NAMALWA (cell line): ENCODE measurements at regions not wholly inside any gene's neighbourhood (a gene's known extent, or its start where the extent isn't known, plus 50 kb on each side); places are given as distances from the start of the nearest gene placed in this dataset.
"Not testable (repeated sequence)": the region's sequence is repeated elsewhere in the genome, so short reads cannot be mapped to it uniquely, and the experiment has no call there.

Experiments
- DNase-seq: peaks from one replicate; pipeline ENCODE4 v3.0.0-alpha.2; 2015; ENCODE audit warnings: low spot score

- no peak for DNase-seq
Measured at GRCh38 chr14:55979096-55979495, 139.1 kb upstream of the PELI2 start.

GRCh38 chr14:55979781-55980180 lies 138.4 kb upstream of the PELI2 start:
- DNase-seq = no peak

DNA sequence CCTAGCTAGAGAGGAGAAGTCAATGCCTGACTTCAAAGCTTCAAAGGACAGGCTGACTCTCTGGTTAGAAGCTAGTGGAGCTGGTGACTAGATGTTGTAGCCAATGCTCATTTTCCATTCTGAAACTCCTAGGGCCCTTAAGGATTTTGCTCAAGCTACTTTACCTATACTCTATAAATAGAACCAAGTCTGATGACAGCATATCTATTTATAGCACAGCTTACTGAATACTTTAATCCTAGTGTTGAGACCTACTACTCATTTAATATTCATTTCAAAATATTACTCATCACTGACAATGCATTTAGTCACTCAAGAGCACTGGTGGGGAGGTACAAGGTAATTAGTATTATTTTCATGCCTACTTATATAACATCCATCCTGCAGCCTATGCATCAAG lies 137.2 kb upstream of the PELI2 start:
- no peak for DNase-seq

DNA sequence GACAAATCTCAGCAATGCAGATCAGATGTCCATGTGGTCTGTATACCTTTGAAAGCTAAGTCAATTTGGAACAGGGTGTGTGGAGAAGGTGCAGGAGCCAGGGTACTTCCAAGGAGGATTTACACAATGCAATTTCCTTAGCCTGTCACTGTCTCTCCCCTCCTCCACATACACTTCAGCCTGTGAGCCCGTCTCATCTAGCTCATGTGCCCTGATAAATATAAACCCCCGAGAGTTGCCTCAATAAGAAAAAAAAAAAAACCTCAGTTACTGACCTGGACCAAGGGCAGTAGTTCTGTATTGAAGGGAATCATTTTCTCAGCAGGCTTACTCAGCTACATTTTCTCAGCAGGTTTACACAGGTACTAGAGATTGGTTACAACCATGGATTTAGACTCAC lies 132.1 kb upstream of the PELI2 start:
- no peak for DNase-seq

GRCh38 chr14:56000846-56001245 lies 117.4 kb upstream of the PELI2 start:
- no peak for DNase-seq

- no peak for DNase-seq
Measured at GRCh38 chr14:56002342-56002741, 115.9 kb upstream of the PELI2 start.

GRCh38 chr14:56002876-56003625 lies 115.2 kb upstream of the PELI2 start:
- DNase-seq = no peak

GRCh38 chr14:56004323-56004722 lies 113.9 kb upstream of the PELI2 start:
- DNase-seq = no peak

DNA sequence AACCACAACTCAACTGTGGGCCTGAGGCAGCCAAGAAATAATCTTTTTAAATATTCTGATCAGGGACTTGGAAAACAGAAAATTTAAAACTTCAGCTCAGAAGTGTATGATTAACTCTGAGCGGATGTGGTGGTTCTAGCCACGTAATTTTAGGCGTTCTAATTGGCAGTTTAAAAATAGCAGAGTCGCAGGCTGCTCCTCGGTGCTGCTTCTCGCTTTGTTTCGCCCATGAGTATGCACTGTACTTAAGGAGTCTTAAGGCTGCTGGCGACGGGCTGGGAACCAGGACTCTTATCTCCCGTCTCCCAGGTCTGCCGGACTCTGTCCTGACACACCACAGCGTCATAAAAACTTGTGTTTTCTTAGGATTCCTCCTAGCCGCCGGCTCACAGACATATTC lies 113.4 kb upstream of the PELI2 start:
- DNase-seq = no peak

- no peak for DNase-seq
Measured at GRCh38 chr14:56005191-56006053, 112.8 kb upstream of the PELI2 start.

DNA sequence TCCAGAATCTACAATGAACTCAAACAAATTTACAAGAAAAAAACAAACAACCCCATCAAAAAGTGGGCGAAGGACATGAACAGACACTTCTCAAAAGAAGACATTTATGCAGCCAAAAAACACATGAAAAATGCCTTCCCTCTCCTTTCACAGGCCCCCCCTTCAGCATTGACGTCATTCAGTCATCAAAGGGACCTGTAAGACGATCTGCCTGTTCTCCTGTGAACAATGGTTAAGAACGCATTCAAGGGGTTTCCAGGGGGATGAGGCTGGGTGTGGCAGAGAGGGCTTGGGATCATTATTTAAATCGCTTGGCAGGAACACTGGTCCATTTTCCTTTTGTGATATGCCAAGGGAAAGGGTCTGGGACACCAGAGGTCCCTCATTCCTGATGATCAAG lies 110.7 kb upstream of the PELI2 start:
- DNase-seq = not testable (repeated sequence)

DNA sequence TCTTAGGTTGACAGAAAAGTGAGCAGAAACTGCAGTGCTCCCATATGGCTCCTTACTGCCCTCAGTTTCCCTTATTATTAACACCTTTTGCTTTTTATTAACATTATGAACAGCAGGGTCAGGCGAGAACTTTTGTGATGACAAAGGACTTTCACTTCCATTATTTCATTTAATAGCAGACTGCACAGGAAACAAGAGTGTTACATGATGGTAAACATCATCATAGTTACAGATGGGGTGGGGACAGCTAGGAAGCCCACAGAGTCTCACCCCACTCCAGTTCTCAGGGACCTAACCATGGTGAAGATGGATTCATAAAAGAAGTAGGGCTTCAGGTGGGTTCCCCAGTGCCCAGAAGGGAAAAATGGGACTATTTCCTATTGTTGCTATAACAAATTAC lies 110.1 kb upstream of the PELI2 start:
- DNase-seq = no peak

GRCh38 chr14:56008661-56009060 lies 109.5 kb upstream of the PELI2 start:
- DNase-seq = not testable (repeated sequence)

DNA sequence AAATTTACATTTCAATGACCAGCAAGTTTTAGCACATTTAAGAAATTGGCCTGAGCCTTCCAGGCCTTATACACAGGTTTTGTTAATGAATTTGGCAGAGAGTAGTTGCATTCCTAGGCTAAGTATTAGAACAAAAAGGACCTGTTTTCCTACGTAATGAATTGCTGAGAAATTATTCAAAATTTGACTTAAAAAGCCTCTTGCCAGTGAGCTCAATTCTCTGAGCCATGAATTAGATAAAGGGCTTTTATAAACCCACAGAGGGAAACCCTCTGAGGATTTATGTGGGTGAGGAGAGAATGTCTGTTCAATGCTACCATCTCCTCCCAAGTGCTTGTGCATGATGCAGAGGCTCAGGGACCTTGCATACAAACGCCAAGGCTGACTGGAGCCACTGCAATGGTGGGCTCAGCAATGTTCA lies 94.5 kb upstream of the PELI2 start:
- no peak for DNase-seq

GRCh38 chr14:56025191-56025590 lies 93.0 kb upstream of the PELI2 start:
- no peak for DNase-seq

- no peak for DNase-seq
Measured at GRCh38 chr14:56026506-56026905, 91.7 kb upstream of the PELI2 start.

DNA sequence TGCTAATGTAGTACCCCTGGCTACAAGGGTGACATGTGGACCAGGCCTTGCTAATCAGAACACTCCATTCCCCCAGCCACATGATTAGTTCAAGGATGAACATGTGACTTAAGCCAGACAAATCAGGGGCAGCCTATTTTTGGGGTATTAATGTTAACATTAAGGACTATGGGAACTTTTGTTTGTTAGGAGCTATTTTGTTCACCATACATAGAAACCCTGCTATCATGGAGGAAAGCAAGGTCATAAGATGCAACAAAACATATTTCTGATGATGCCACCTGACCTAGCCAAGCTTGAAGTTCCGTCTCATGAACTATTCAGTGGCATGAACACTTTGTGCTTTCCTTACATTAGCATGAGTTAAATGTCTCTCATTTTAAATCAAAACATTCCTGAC lies 90.8 kb upstream of the PELI2 start:
- no peak for DNase-seq

GRCh38 chr14:56027916-56028712 lies 90.1 kb upstream of the PELI2 start:
- no peak for DNase-seq

- no peak for DNase-seq
Measured at GRCh38 chr14:56036353-56036752, 81.9 kb upstream of the PELI2 start.

DNA sequence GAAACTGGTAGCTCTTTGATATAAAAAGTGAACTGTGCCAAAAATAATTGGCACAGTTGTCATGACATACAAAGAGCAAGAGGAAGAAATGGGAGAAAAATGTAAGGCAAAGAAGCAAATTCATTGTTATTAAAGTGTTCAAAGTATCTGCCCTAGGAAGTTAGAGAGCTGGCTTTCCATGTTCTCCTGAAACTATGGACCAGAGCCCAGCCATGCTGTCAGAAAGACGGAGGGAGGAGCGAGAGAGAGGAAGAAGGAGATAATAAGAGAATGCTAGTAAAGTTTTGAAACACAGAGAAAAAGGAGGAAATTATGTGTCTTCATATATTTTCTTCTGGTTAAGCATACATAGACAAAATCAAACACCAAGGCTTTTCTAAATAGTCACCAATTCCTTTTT lies 78.1 kb upstream of the PELI2 start:
- no peak for DNase-seq

DNA sequence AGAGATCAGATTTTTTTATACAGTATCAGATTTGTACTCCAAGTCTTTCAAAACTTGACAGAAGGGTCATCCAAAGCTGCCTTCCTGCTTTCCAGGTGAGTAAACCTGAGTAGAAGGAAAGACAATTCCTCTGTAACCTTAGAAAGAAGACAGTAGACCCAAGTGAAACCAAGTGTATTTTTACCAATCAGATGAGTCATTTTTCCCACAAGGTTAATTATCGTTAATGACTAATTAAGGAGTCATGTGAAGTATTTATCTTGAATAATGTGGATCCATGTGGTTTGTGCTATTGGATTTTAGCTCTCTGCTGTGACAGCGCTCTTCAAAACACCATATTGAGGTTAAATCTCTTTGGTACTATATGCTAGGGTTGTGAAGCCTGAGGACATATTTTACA lies 74.0 kb upstream of the PELI2 start:
- DNase-seq = no peak

DNA sequence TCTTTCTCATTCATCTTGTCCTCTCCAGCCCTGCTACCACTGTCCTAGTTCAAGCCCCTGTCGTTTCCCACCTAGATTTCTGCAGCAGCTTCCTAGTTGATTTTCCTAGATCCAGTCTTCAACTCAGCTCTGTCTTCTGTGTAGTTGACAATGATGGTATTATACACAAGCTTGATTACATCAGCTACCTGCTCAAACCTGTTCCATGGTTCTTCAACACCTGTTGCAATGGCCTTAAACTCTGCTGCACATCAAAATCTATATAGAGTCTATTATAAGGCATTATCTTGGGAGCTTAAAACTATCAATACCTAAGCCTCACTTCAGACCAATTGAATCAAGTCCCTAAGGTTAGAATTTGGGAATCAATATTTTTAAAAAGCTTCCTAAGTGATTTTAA lies 71.7 kb upstream of the PELI2 start:
- no peak for DNase-seq

DNA sequence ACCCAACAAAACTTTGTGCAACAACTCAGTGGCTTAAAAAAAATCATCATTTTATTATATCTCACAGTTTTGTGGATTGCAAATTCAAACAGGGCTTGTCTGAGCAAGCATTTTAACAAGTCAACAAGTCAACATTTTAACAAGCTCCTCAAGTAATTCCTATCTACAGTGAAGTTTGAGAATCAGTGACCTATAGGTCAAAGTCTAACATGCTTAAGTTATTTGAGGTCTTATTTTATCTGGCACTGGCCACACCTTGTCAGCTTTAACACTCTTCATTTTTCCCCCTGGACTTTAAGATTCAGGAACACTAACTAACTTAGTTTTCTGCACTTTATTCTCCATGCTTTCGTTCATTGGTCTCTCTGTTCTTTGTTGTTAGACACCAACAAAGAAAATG lies 71.2 kb upstream of the PELI2 start:
- DNase-seq = no peak
